Stomach (tissue), 4 donors: ENCODE measurements at regions not wholly inside any gene's neighbourhood (a gene's known extent, or its start where the extent isn't known, plus 50 kb on each side); places are given as distances from the start of the nearest gene placed in this dataset.
"Not testable (repeated sequence)": the region's sequence is repeated elsewhere in the genome, so short reads cannot be mapped to it uniquely, and the experiment has no call there.

Source experiments
- CTCF ChIP-seq, 7 experiments: fragments of 450-650 bp in 4 of 7; fragments of 200-600 bp in 3 of 7; sonication (generic) in 3 of 7; IDR thresholded peaks; one replicate each; pipeline ENCODE4 v1.5.1; 2016 to 2019; ENCODE audit warnings: antibody characterized with exemption in 7 of 7, control low read depth in 2 of 7, mild to moderate bottlenecking in 1 of 7
- POLR2AphosphoS5 ChIP-seq, 3 donors: sonication (generic); formaldehyde crosslinking; IDR thresholded peaks; one replicate each; pipeline ENCODE4 v1.6.1; 2016; ENCODE audit warnings: antibody characterized with exemption in 3 of 3

- not testable (repeated sequence) for TF ChIP-seq CTCF, POLR2AphosphoS5 (IDR thresholded peaks at IDR 0.05)
Observed at GRCh38 chr5:177845906-177846305, 63.2 kb upstream of the FAM153A start.
